Endothelial cell of umbilical vein (primary cell): ENCODE measurements at regions not wholly inside any gene's neighbourhood (a gene's known extent, or its start where the extent isn't known, plus 50 kb on each side); places are given as distances from the start of the nearest gene placed in this dataset.

Source experiments
- BruUV-seq: library from RNA; stranded (reverse); fragments of 400-500 nt; replicated peaks from 2 replicates; lab custom pipeline; 2021; lab: Mats Ljungman, UMichigan
- CTCF ChIA-PET: fragments of 300-600, 350-600 bp; sonication (Branson Sonifier 250); formaldehyde crosslinking; loops from one replicate; lab custom pipeline; 2021; ENCODE audit warnings: antibody characterized with exemption, inconsistent platforms; lab: Charles Lee
- POLR2A ChIA-PET: fragments of 300-600, 350-600 bp; sonication (Branson Sonifier 250); formaldehyde crosslinking; loops from one replicate; lab custom pipeline; 2021; ENCODE audit warnings: antibody characterized with exemption, inconsistent platforms; lab: Charles Lee
- DNase-seq: peaks from one replicate; pipeline ENCODE4 v3.0.0-alpha.2; 2011; ENCODE audit warnings: low read depth, low spot score
- FAIRE-seq: peaks from 2 replicates; lab custom pipeline; 2011; peaks lifted over from hg19 to GRCh38; lab: Jason Lieb, UNC
- H2AFZ ChIP-seq: 2 replicates; pipeline ENCODE4 v1.6.0; 2012; ENCODE audit warnings: low read depth, low read length, control low read depth, inconsistent platforms
- H3K27ac ChIP-seq: 2 replicates; pipeline ENCODE4 v1.5.1; 2011; ENCODE audit warnings: low read depth, mild to moderate bottlenecking, control low read depth, low read length, moderate library complexity; ENCODE audit not compliant: insufficient read depth
- H3K27me3 ChIP-seq, 2 experiments: 2 replicates each; pipeline versions ENCODE4 v1.6.0 to v1.6.1; 2011; ENCODE audit warnings: low read length in 2 of 2, mixed read lengths in 1 of 2; ENCODE audit not compliant: control insufficient read depth in 2 of 2, insufficient read depth in 2 of 2
- H3K36me3 ChIP-seq, 2 experiments: 2 replicates in 1 of 2; 3 replicates in 1 of 2; pipeline ENCODE4 v1.5.1; 2011; ENCODE audit warnings: low read length in 2 of 2, mild to moderate bottlenecking in 1 of 2, moderate library complexity in 1 of 2; ENCODE audit not compliant: control insufficient read depth in 2 of 2, insufficient read depth in 2 of 2; ENCODE audit errors: extremely low read depth in 1 of 2
- H3K4me1 ChIP-seq: 3 replicates; pipeline ENCODE4 v1.5.1; 2011; ENCODE audit warnings: mild to moderate bottlenecking, low read length; ENCODE audit not compliant: control insufficient read depth, insufficient read depth; ENCODE audit errors: extremely low read depth
- H3K4me2 ChIP-seq: 2 replicates; pipeline ENCODE4 v1.6.1; 2011; ENCODE audit warnings: low read length, control low read depth, mixed read lengths; ENCODE audit not compliant: insufficient read depth
- H3K4me3 ChIP-seq, 3 experiments: fragments of 200-600 bp in 1 of 3; sonication (generic), shearing (Covaris generic) in 1 of 3; replicated peaks in 1 of 3; 2 replicates each; pipeline ENCODE4 v1.5.1; 2011 to 2016; ENCODE audit warnings: control low read depth in 3 of 3, low read length in 3 of 3, mild to moderate bottlenecking in 2 of 3, inconsistent platforms in 1 of 3, low read depth in 1 of 3, moderate library complexity in 1 of 3; ENCODE audit not compliant: insufficient read depth in 1 of 3
- H3K79me2 ChIP-seq: 2 replicates; pipeline ENCODE4 v1.6.0; 2012; ENCODE audit warnings: low read length, inconsistent platforms; ENCODE audit not compliant: control insufficient read depth, insufficient read depth
- H3K9ac ChIP-seq: replicated peaks from 2 replicates; pipeline ENCODE3; 2011; ENCODE audit warnings: low read length, control low read depth; ENCODE audit not compliant: insufficient read depth; ENCODE audit errors: extremely low read depth
- H3K9me1 ChIP-seq: replicated peaks from 3 replicates; pipeline ENCODE4 v1.6.0; 2011; ENCODE audit warnings: mild to moderate bottlenecking, low read length; ENCODE audit not compliant: control insufficient read depth, insufficient read depth; ENCODE audit errors: extremely low read depth
- H3K9me3 ChIP-seq: replicated peaks from 2 replicates; pipeline ENCODE4 v1.5.1; 2012; ENCODE audit warnings: low read length, inconsistent platforms; ENCODE audit not compliant: control insufficient read depth, insufficient read depth
- H4K20me1 ChIP-seq: replicated peaks from 2 replicates; pipeline ENCODE3; 2011; ENCODE audit warnings: mild to moderate bottlenecking, low read length; ENCODE audit not compliant: control insufficient read depth, insufficient read depth; ENCODE audit errors: extremely low read depth
- EZH2 ChIP-seq: IDR thresholded peaks from 2 replicates; pipeline ENCODE4 v1.6.1; 2012; ENCODE audit warnings: borderline replicate concordance, low read depth, mild to moderate bottlenecking, moderate library complexity, low read length, inconsistent platforms; ENCODE audit not compliant: severe bottlenecking
- FOS ChIP-seq: IDR thresholded peaks from 2 replicates; pipeline ENCODE4 v1.6.1; 2011; ENCODE audit warnings: mild to moderate bottlenecking, low read length, moderate library complexity, borderline replicate concordance; ENCODE audit not compliant: insufficient read depth
- GATA2 ChIP-seq: IDR thresholded peaks from 2 replicates; pipeline ENCODE4 v1.7.0; 2011; ENCODE audit warnings: low read depth, mild to moderate bottlenecking, moderate library complexity, mixed read lengths, low read length; ENCODE audit not compliant: insufficient read length, insufficient read depth
- JUN ChIP-seq: IDR thresholded peaks from 2 replicates; pipeline ENCODE4 v1.6.1; 2011; ENCODE audit warnings: borderline replicate concordance, low read depth; ENCODE audit not compliant: insufficient read length, insufficient read depth
- MAX ChIP-seq: IDR thresholded peaks from 2 replicates; pipeline ENCODE4 v1.6.1; 2011; ENCODE audit not compliant: insufficient read depth, insufficient read length
- MYC ChIP-seq: IDR thresholded peaks from one replicate; pipeline ENCODE4 v1.6.1; 2011; ENCODE audit warnings: mild to moderate bottlenecking, low read depth, low read length
- POLR2A ChIP-seq: IDR thresholded peaks from 2 replicates; pipeline ENCODE4 v1.6.1; 2012; ENCODE audit warnings: low read depth, mild to moderate bottlenecking, control low read depth, low read length
- POLR2AphosphoS5 ChIP-seq: IDR thresholded peaks from 2 replicates; pipeline ENCODE4 v1.6.1; 2012; ENCODE audit warnings: low read depth, mild to moderate bottlenecking, control low read depth, low read length, moderate library complexity; ENCODE audit not compliant: insufficient read depth
- dilution Hi-C: fragments of 300-500 bp; cut with MboI; formaldehyde crosslinking; loops from one replicate; pipeline ENCODE4 v1.15.0; 2019; ENCODE audit warnings: low sequenced_read_pairs; ENCODE audit not compliant: extremely low pct_ligation_motif_present
- intact Hi-C: fragments of 100-400 bp; cut with micrococcal nuclease; formaldehyde crosslinking; loops from one replicate; pipeline ENCODE4 v1.10.0; 2022
- TF ChIP-seq, protein P1 (sequence below), 2 donors: IDR thresholded peaks; 1 replicate in 1 of 2; 2 replicates in 1 of 2; pipeline ENCODE4 v1.5.1; 2011; ENCODE audit warnings: low read length in 2 of 2, mild to moderate bottlenecking in 2 of 2, moderate library complexity in 2 of 2, control low read depth in 1 of 2, inconsistent platforms in 1 of 2, low read depth in 1 of 2; ENCODE audit not compliant: insufficient read depth in 1 of 2; ENCODE audit errors: extremely low read depth in 1 of 2

DNA sequence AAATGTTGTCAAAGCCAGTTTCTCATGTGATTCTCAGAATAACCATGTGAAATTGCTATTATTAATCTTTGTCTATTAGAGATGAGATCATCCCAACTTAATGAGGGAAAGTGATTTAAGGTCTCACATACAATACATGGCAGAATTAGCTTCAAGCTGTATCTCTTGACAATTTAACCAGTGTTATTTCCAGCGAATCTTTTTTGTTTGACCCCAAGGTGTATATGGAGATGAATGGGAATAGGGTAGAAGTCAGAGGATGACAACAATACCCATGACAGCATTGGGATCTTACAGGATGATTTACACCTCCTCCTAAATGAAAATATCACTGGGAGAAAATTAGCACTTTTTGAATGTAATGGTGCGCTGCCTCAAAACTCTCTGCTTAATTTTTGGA is 290.8 kb upstream of the LUZP2 start:
- Histone ChIP-seq H3K36me3 (no peaks in the 10 kb centered on the region), H3K4me2 (no peak overlapping the region), H3K9ac (no peak overlapping the region), H3K9me3 (no peaks in the 10 kb centered on the region), H2AFZ (no peak overlapping the region), H3K4me3 (no peak overlapping the region), H3K27ac (no peak overlapping the region), H3K27me3 (no peaks in the 10 kb centered on the region), H3K9me1 (no peaks in the 10 kb centered on the region), H3K4me1 (no peaks in the 10 kb centered on the region), H3K79me2 (no peaks in the 10 kb centered on the region), H4K20me1 (no peaks in the 10 kb centered on the region)
- BruUV-seq: no TSS peak
- CTCF ChIA-PET: no interaction called here
- DNase-seq (no peak), FAIRE-seq (no peak)
- intact Hi-C loops (no loop called here), dilution Hi-C loops (no loop called here)
- TF ChIP-seq EZH2 (no peak), JUN (no peak), MAX (no peak), FOS (no peak)
- TF ChIP-seq, protein P1, sequence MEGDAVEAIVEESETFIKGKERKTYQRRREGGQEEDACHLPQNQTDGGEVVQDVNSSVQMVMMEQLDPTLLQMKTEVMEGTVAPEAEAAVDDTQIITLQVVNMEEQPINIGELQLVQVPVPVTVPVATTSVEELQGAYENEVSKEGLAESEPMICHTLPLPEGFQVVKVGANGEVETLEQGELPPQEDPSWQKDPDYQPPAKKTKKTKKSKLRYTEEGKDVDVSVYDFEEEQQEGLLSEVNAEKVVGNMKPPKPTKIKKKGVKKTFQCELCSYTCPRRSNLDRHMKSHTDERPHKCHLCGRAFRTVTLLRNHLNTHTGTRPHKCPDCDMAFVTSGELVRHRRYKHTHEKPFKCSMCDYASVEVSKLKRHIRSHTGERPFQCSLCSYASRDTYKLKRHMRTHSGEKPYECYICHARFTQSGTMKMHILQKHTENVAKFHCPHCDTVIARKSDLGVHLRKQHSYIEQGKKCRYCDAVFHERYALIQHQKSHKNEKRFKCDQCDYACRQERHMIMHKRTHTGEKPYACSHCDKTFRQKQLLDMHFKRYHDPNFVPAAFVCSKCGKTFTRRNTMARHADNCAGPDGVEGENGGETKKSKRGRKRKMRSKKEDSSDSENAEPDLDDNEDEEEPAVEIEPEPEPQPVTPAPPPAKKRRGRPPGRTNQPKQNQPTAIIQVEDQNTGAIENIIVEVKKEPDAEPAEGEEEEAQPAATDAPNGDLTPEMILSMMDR (IDR thresholded peaks at IDR 0.05; ENCODE audit: extremely low read depth in 1 of 2, insufficient read depth in 1 of 2, low read depth in 1 of 2, low read length in 2 of 2): no peak
- POLR2A ChIA-PET: no interaction called here

DNA sequence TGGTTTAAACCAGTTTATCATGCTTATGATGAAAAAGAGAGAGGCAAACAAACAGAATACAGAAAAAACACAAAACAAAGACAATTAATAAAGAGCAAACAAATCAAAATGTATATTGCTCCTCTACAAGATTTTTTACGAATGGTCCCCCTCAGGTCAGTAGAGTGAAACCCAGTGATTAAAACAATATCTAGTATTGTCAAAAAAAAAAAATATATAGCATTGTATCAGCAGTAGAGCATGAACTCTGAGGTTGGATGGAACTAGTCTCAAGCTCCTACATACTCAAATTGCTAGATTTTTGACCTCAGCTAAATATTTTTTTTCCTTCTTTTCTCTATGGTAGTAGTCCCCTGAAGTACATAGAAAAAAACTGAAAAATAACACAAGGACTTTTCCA is 290.3 kb upstream of the LUZP2 start:
- Histone ChIP-seq H2AFZ (no peak overlapping the region), H3K27ac (no peak overlapping the region), H4K20me1 (no peaks in the 10 kb centered on the region), H3K36me3 (no peaks in the 10 kb centered on the region), H3K4me3 (no peak overlapping the region), H3K9me3 (no peaks in the 10 kb centered on the region), H3K79me2 (no peaks in the 10 kb centered on the region), H3K9me1 (no peaks in the 10 kb centered on the region), H3K4me1 (no peaks in the 10 kb centered on the region), H3K27me3 (no peaks in the 10 kb centered on the region), H3K9ac (no peak overlapping the region), H3K4me2 (no peak overlapping the region)
- TF ChIP-seq MAX (no peak), MYC (no peak), GATA2 (no peak), EZH2 (no peak), POLR2A (no peak), POLR2AphosphoS5 (no peak), JUN (no peak), FOS (no peak)
- TF ChIP-seq, protein P1 (IDR thresholded peaks at IDR 0.05; ENCODE audit: extremely low read depth in 1 of 2, insufficient read depth in 1 of 2, low read depth in 1 of 2, low read length in 2 of 2): no peak
- CTCF ChIA-PET: no interaction called here
- DNase-seq (no peak), FAIRE-seq (no peak)
- POLR2A ChIA-PET: no interaction called here
- no TSS peak for BruUV-seq
- intact Hi-C loops (no loop called here), dilution Hi-C loops (no loop called here)
